ENCODE measurements at regions not wholly inside any gene's neighbourhood (a gene's known extent, or its start where the extent isn't known, plus 50 kb on each side); places are given as distances from the start of the nearest gene placed in this dataset.

DNA sequence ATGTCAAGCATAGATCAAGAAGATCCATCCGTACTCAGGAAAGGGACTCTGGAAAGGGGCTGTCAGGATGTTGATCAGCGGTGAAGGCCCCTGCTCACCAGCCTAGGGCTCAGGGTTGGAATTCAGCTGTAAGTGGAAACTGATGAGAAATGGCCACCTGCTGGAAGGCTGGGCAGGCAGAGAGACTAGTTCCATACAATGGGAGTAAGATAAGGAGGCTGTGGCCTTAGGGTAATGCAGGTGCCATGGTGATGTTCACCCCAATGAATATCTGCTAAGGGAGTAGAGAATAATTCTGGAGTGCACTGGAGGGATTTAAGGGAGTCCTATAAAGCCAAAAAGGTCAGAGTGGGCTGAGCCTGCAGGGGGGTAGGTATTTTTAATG, 256.6 kb downstream of the CYRIA start:
- Histone ChIP-seq H3K27ac (ENCODE audit: low read depth, low read length) (no peak overlapping the region), H3F3A (ENCODE audit: insufficient read depth) (no peaks in the 10 kb centered on the region), H2AFZ (ENCODE audit: low read depth, low read length, severe bottlenecking) (no peak overlapping the region), H4K20me1 (ENCODE audit: low read depth, low read length) (no peaks in the 10 kb centered on the region), H3K4me3 (ENCODE audit: insufficient read depth, low read length, poor library complexity, severe bottlenecking) (no peak overlapping the region), H3K36me3 (ENCODE audit: low read length) (no peaks in the 10 kb centered on the region), H3K4me2 (ENCODE audit: low read depth, low read length, poor library complexity, severe bottlenecking) (no peak overlapping the region), H3K79me2 (ENCODE audit: insufficient read depth, low read length) (no peaks in the 10 kb centered on the region), H3K9ac (ENCODE audit: low read length) (no peak overlapping the region), H3K27me3 (ENCODE audit: low read length) (no peaks in the 10 kb centered on the region), H3K9me2 (replicated peaks; ENCODE audit: insufficient read depth, low read length) (no peaks in the 10 kb centered on the region), H3K9me3 (ENCODE audit: insufficient read depth, low read length) (no peaks in the 10 kb centered on the region)
- no peak for TF ChIP-seq EZH2phosphoT487 (conservative IDR thresholded peaks at IDR 0.05; ENCODE audit: low read length)
- TF ChIP-seq, protein P1, sequence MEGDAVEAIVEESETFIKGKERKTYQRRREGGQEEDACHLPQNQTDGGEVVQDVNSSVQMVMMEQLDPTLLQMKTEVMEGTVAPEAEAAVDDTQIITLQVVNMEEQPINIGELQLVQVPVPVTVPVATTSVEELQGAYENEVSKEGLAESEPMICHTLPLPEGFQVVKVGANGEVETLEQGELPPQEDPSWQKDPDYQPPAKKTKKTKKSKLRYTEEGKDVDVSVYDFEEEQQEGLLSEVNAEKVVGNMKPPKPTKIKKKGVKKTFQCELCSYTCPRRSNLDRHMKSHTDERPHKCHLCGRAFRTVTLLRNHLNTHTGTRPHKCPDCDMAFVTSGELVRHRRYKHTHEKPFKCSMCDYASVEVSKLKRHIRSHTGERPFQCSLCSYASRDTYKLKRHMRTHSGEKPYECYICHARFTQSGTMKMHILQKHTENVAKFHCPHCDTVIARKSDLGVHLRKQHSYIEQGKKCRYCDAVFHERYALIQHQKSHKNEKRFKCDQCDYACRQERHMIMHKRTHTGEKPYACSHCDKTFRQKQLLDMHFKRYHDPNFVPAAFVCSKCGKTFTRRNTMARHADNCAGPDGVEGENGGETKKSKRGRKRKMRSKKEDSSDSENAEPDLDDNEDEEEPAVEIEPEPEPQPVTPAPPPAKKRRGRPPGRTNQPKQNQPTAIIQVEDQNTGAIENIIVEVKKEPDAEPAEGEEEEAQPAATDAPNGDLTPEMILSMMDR (IDR thresholded peaks at IDR 0.05; ENCODE audit: insufficient read depth, low read length, poor library complexity, severe bottlenecking): no peak

DNA sequence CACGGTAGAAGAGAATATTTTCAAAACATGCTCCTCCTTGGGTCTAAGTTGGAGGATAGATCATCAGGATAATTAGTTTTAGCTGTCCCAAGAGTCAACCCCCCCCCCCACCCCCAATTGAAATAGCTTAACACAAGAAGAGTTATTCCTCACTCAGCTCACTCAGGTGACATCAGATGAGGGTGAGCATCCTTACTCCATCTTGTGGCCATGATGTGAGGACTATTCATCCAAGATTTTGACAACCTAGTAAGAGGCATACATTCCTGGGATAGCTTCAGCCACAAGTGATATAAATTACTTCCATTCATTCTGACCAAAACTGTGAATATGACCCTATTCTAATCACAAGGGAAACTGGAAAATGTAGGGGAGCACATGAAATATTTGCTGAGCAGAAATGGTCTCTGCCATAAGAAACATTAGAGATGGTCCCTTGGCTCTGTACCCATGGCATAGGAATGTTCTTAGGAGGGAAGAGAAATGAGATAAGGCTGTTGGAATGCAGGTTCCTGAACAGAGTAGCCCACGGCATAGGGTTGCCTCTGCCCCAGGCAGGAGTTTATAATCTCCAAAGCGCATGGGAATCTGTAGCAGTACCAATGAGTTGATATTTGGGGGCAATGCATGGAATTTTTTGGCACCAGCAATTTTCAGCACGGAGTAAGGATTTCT, 257.2 kb downstream of the CYRIA start:
- H4K20me1 ChIP-seq (ENCODE audit: low read depth, low read length): no peaks in the 10 kb centered on the region
- H3F3A ChIP-seq (ENCODE audit: insufficient read depth): no peaks in the 10 kb centered on the region
- no peaks in the 10 kb centered on the region for H3K9me3 ChIP-seq (ENCODE audit: insufficient read depth, low read length)
- H3K36me3 ChIP-seq (ENCODE audit: low read length): no peaks in the 10 kb centered on the region
- H3K4me3 ChIP-seq (ENCODE audit: insufficient read depth, low read length, poor library complexity, severe bottlenecking): no peak overlapping the region
- no peak overlapping the region for H3K27ac ChIP-seq (ENCODE audit: low read depth, low read length)
- H3K27me3 ChIP-seq (ENCODE audit: low read length): no peaks in the 10 kb centered on the region
- H3K9ac ChIP-seq (ENCODE audit: low read length): no peak overlapping the region
- TF ChIP-seq, protein P1 (IDR thresholded peaks at IDR 0.05; ENCODE audit: insufficient read depth, low read length, poor library complexity, severe bottlenecking): no peak
- TF ChIP-seq EZH2phosphoT487 (conservative IDR thresholded peaks at IDR 0.05; ENCODE audit: low read length): no peak
- H3K79me2 ChIP-seq (ENCODE audit: insufficient read depth, low read length): no peaks in the 10 kb centered on the region
- no peaks in the 10 kb centered on the region for H3K9me2 ChIP-seq (replicated peaks; ENCODE audit: insufficient read depth, low read length)
- H3K4me2 ChIP-seq (ENCODE audit: low read depth, low read length, poor library complexity, severe bottlenecking): no peak overlapping the region
- no peak overlapping the region for H2AFZ ChIP-seq (ENCODE audit: low read depth, low read length, severe bottlenecking)

DNA sequence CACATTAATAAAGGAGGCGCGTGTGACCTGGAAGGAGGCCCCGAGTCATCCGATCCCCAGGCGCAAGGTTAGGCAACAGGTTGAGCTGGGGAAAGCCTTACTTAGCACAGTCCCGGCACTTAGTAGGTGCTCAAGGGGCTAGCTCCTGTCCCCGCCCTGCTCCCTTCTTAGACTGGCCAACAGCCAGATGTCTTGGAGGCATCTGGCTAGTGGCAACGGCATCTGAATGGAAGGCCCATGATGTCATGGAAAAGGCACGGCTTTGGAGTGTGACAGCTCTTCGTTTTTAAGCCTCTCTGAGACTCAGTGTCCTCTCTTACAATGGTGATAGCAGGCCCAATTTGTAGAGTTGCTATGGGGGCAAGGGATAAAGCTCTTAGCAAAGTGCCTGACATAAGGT, 258.3 kb downstream of the CYRIA start:
- no peak overlapping the region for H3K9ac ChIP-seq (ENCODE audit: low read length)
- no peaks in the 10 kb centered on the region for H3K9me2 ChIP-seq (replicated peaks; ENCODE audit: insufficient read depth, low read length)
- no peaks in the 10 kb centered on the region for H3K27me3 ChIP-seq (ENCODE audit: low read length)
- no peaks in the 10 kb centered on the region for H4K20me1 ChIP-seq (ENCODE audit: low read depth, low read length)
- no peak overlapping the region for H2AFZ ChIP-seq (ENCODE audit: low read depth, low read length, severe bottlenecking)
- H3K4me2 ChIP-seq (ENCODE audit: low read depth, low read length, poor library complexity, severe bottlenecking): no peak overlapping the region
- TF ChIP-seq EZH2phosphoT487 (conservative IDR thresholded peaks at IDR 0.05; ENCODE audit: low read length): no peak
- TF ChIP-seq, protein P1 (IDR thresholded peaks at IDR 0.05; ENCODE audit: insufficient read depth, low read length, poor library complexity, severe bottlenecking): no peak
- H3K4me3 ChIP-seq (ENCODE audit: insufficient read depth, low read length, poor library complexity, severe bottlenecking): no peak overlapping the region
- H3F3A ChIP-seq (ENCODE audit: insufficient read depth): no peaks in the 10 kb centered on the region
- no peak overlapping the region for H3K27ac ChIP-seq (ENCODE audit: low read depth, low read length)
- H3K9me3 ChIP-seq (ENCODE audit: insufficient read depth, low read length): no peaks in the 10 kb centered on the region
- no peaks in the 10 kb centered on the region for H3K36me3 ChIP-seq (ENCODE audit: low read length)
- H3K79me2 ChIP-seq (ENCODE audit: insufficient read depth, low read length): no peaks in the 10 kb centered on the region
